ENCODE measurements at regions not wholly inside any gene's neighbourhood (a gene's known extent, or its start where the extent isn't known, plus 50 kb on each side); places are given as distances from the start of the nearest gene placed in this dataset.

DNA sequence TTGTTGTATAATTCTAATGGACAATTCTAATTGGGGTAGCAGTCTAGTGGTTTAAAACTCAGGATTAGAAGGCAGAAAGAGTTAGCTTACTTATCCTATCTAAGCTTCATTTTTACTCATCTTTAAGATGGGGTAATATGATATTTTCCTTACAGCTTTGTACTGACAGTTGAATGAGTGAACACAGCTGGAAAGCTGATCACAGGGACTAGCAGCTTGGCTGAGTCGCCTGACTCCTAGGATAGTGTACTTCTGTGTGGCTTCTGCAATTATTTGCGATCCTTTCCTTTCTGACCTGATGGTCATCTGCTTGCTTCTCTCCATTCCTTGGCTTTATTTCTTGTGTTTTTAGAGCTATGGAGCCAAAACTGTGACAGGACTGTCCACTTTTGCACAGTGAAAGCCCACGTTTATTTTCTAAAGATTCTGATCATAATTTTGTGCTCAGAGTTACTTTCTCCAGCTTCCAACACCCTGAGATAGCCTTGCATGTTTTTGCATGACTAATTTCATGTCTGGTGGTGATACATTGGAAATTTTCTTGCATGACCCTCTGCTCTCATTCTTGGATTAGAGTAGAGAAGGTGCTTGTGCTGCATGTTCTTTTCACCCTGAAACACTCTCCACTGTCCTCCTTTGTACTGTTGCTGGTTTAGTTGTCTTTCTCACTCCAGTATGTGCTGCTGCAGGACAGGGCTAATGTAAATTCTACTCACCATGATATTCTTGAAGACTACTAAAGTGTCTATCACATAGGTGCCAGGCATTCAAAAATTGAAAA is 377.0 kb upstream of the ATP2B1 start:
- TF ChIP-seq EZH2phosphoT487 (IDR thresholded peaks at IDR 0.05; ENCODE audit: low read length) = no peak
- TF ChIP-seq, protein P1, sequence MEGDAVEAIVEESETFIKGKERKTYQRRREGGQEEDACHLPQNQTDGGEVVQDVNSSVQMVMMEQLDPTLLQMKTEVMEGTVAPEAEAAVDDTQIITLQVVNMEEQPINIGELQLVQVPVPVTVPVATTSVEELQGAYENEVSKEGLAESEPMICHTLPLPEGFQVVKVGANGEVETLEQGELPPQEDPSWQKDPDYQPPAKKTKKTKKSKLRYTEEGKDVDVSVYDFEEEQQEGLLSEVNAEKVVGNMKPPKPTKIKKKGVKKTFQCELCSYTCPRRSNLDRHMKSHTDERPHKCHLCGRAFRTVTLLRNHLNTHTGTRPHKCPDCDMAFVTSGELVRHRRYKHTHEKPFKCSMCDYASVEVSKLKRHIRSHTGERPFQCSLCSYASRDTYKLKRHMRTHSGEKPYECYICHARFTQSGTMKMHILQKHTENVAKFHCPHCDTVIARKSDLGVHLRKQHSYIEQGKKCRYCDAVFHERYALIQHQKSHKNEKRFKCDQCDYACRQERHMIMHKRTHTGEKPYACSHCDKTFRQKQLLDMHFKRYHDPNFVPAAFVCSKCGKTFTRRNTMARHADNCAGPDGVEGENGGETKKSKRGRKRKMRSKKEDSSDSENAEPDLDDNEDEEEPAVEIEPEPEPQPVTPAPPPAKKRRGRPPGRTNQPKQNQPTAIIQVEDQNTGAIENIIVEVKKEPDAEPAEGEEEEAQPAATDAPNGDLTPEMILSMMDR (IDR thresholded peaks at IDR 0.05; ENCODE audit: low read length) = no peak
